Adrenal gland (tissue), 5 donors: ENCODE measurements at regions not wholly inside any gene's neighbourhood (a gene's known extent, or its start where the extent isn't known, plus 50 kb on each side); places are given as distances from the start of the nearest gene placed in this dataset.

Source experiments
- POLR2A ChIP-seq, 2 donors: fragments of 450-650 bp; IDR thresholded peaks; one replicate each; pipeline ENCODE4 v1.6.1; 2017; ENCODE audit warnings: antibody characterized with exemption in 2 of 2, mild to moderate bottlenecking in 2 of 2, moderate library complexity in 1 of 2
- TF ChIP-seq, protein P1 (sequence below), 6 experiments: fragments of 450-650 bp in 4 of 6; fragments of 200-600 bp in 2 of 6; sonication (generic) in 1 of 6; IDR thresholded peaks; 1 replicate in 5 of 6; 2 replicates in 1 of 6; pipeline versions ENCODE4 v1.5.1 to v1.8.0; 2016 to 2021; ENCODE audit warnings: antibody characterized with exemption in 6 of 6, mild to moderate bottlenecking in 2 of 6, moderate library complexity in 1 of 6
- donor health status: DM: no; HTN: no; CAD: no.

DNA sequence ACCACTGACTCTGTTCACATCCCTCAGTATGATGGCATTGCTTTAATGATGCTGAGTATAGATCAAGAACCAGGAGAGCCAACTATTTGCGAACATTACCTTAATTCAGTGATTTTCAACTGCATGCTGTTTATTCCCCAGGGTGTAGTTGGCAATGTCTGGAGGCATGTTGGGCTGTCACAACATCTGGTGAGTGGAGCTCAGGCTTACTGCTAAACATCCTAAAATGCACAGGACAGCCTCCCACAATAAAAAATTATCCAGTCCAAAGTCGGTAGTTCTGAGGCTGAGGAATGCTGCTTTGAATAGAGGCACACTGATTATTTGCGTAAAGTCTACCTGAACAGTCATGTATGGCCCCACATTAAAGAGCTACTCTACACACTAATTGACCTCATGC, 94.8 kb upstream of the OPRM1 start:
- TF ChIP-seq, protein P1, sequence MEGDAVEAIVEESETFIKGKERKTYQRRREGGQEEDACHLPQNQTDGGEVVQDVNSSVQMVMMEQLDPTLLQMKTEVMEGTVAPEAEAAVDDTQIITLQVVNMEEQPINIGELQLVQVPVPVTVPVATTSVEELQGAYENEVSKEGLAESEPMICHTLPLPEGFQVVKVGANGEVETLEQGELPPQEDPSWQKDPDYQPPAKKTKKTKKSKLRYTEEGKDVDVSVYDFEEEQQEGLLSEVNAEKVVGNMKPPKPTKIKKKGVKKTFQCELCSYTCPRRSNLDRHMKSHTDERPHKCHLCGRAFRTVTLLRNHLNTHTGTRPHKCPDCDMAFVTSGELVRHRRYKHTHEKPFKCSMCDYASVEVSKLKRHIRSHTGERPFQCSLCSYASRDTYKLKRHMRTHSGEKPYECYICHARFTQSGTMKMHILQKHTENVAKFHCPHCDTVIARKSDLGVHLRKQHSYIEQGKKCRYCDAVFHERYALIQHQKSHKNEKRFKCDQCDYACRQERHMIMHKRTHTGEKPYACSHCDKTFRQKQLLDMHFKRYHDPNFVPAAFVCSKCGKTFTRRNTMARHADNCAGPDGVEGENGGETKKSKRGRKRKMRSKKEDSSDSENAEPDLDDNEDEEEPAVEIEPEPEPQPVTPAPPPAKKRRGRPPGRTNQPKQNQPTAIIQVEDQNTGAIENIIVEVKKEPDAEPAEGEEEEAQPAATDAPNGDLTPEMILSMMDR (IDR thresholded peaks at IDR 0.05) = no peak
- no peak for TF ChIP-seq POLR2A (IDR thresholded peaks at IDR 0.05)
